ENCODE measurements at regions not wholly inside any gene's neighbourhood (a gene's known extent, or its start where the extent isn't known, plus 50 kb on each side); places are given as distances from the start of the nearest gene placed in this dataset.
A peak's percentile ranks its signal among the peaks of the same experiment; 100 is the strongest.

DNA sequence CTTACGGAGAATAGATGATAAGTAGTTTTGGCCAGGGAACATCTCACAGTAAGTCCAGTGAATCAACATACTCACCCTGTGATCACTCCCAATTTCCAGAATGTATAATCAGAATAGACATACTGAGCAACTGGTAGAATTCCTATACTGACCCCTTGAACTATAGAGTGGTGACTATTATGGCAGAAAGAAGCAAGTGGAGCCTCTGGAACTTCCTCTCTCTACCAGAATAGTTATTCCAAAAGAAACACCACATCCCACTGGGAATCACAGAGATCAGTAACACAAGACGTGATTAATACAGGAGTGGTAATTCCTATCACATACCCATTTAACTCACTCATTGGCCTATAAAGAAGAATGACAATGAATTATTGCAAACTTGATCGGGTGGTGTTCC lies 50.1 kb upstream of the TRIM42 start:
- TF ChIP-seq, protein P1, sequence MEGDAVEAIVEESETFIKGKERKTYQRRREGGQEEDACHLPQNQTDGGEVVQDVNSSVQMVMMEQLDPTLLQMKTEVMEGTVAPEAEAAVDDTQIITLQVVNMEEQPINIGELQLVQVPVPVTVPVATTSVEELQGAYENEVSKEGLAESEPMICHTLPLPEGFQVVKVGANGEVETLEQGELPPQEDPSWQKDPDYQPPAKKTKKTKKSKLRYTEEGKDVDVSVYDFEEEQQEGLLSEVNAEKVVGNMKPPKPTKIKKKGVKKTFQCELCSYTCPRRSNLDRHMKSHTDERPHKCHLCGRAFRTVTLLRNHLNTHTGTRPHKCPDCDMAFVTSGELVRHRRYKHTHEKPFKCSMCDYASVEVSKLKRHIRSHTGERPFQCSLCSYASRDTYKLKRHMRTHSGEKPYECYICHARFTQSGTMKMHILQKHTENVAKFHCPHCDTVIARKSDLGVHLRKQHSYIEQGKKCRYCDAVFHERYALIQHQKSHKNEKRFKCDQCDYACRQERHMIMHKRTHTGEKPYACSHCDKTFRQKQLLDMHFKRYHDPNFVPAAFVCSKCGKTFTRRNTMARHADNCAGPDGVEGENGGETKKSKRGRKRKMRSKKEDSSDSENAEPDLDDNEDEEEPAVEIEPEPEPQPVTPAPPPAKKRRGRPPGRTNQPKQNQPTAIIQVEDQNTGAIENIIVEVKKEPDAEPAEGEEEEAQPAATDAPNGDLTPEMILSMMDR (conservative IDR thresholded peaks at IDR 0.05; ENCODE audit: control insufficient read depth, insufficient read depth, low read depth, low read length): no peak
- H3K4me3 ChIP-seq (ENCODE audit: control insufficient read depth, low read depth, low read length): no peak overlapping the region
- DNase-seq (ENCODE audit: low read depth): peak; percentile 76

Data from fibroblast of mammary gland (primary cell).